ENCODE measurements at regions not wholly inside any gene's neighbourhood (a gene's known extent, or its start where the extent isn't known, plus 50 kb on each side); places are given as distances from the start of the nearest gene placed in this dataset.

- Histone ChIP-seq H3K36me3 (no peaks in the 10 kb centered on the region), H3K27me3 (no peaks in the 10 kb centered on the region), H3K4me1 (peaks cover 0 to 40% (median 28%) of the 10 kb centered on the region in 10 experiments; a peak in 16 of 20 replicates), H3K9me3 (replicated peaks in 1 of 11) (no peaks in the 10 kb centered on the region), H3K4me3 (no peak overlapping the region), H3K4me2 (no peak overlapping the region), H3K9ac (no peak overlapping the region), H4K20me1 (no peaks in the 10 kb centered on the region), H3K27ac (no peak overlapping the region)
- no peak for TF ChIP-seq Cebpa-rat (IDR thresholded peaks at IDR 0.05)
These were observed 54.9 kb upstream of the ENAH start for GRCh38 chr1:225707824-225708223.

- H3K4me3 ChIP-seq: no peak overlapping the region
- peaks cover 0 to 3% (median 0%) of the 10 kb centered on the region in 11 experiments; a peak in 1 of 22 replicates for H3K9me3 ChIP-seq (replicated peaks in 1 of 11)
- H3K27me3 ChIP-seq: no peaks in the 10 kb centered on the region
- no peaks in the 10 kb centered on the region for H3K36me3 ChIP-seq
- no peak overlapping the region for H3K27ac ChIP-seq
- 0 out of 22 replicates have a peak overlapping the region, but pooled peaks of 1 of the 11 experiments have one; percentile 78 for H3K4me2 ChIP-seq
- H3K4me1 ChIP-seq: peaks cover 0 to 53% (median 40%) of the 10 kb centered on the region in 10 experiments; a peak in 16 of 20 replicates
- no peak for TF ChIP-seq Cebpa-rat (IDR thresholded peaks at IDR 0.05)
- H3K9ac ChIP-seq: no peak overlapping the region
- H4K20me1 ChIP-seq: no peaks in the 10 kb centered on the region
These were observed 56.2 kb upstream of the ENAH start for GRCh38 chr1:225709101-225709500.

GRCh38 chr1:225710804-225711203 lies 57.9 kb upstream of the ENAH start:
- peaks cover 0 to 3% (median 0%) of the 10 kb centered on the region in 11 experiments; a peak in 1 of 22 replicates for H3K9me3 ChIP-seq (replicated peaks in 1 of 11)
- H4K20me1 ChIP-seq: no peaks in the 10 kb centered on the region
- peak overlapping the region in 7 of 11 experiments; percentile 67 to 86 (median 74); a peak in 11 of 22 replicates for H3K4me2 ChIP-seq
- H3K4me1 ChIP-seq: peaks cover 0 to 62% (median 40%) of the 10 kb centered on the region in 10 experiments; a peak in 16 of 20 replicates
- no peaks in the 10 kb centered on the region for H3K27me3 ChIP-seq
- H3K4me3 ChIP-seq: no peak overlapping the region
- H3K27ac ChIP-seq: peak overlapping the region in 8 of 11 experiments; percentile 65 to 88 (median 77); a peak in 12 of 22 replicates
- TF ChIP-seq Cebpa-rat (IDR thresholded peaks at IDR 0.05): no peak
- 0 out of 22 replicates have a peak overlapping the region, but pooled peaks of 1 of the 11 experiments have one; percentile 72 for H3K9ac ChIP-seq
- no peaks in the 10 kb centered on the region for H3K36me3 ChIP-seq

GRCh38 chr1:225711236-225711937 lies 58.5 kb upstream of the ENAH start:
- peak overlapping the region in 8 of 11 experiments; percentile 65 to 88 (median 77); a peak in 15 of 22 replicates for H3K27ac ChIP-seq
- peak overlapping the region in 3 of 11 experiments; percentile 1 to 74 (median 72); a peak in 6 of 22 replicates for H3K9ac ChIP-seq
- no peaks in the 10 kb centered on the region for H4K20me1 ChIP-seq
- peaks cover 0 to 62% (median 40%) of the 10 kb centered on the region in 10 experiments; a peak in 16 of 20 replicates for H3K4me1 ChIP-seq
- no peaks in the 10 kb centered on the region for H3K27me3 ChIP-seq
- H3K4me2 ChIP-seq: peak overlapping the region in 9 of 11 experiments; percentile 23 to 86 (median 74); a peak in 17 of 22 replicates
- H3K36me3 ChIP-seq: no peaks in the 10 kb centered on the region
- H3K9me3 ChIP-seq (replicated peaks in 1 of 11): peaks cover 0 to 3% (median 0%) of the 10 kb centered on the region in 11 experiments; a peak in 1 of 22 replicates
- TF ChIP-seq Cebpa-rat (IDR thresholded peaks at IDR 0.05): no peak
- H3K4me3 ChIP-seq: no peak overlapping the region

GRCh38 chr1:225712391-225712790 lies 59.5 kb upstream of the ENAH start:
- TF ChIP-seq Cebpa-rat (IDR thresholded peaks at IDR 0.05): peak in 7 of 11 experiments; percentile 8 to 88 (median 53); a peak in 8 of 22 replicates
- peaks cover 0 to 3% (median 0%) of the 10 kb centered on the region in 11 experiments; a peak in 1 of 22 replicates for H3K9me3 ChIP-seq (replicated peaks in 1 of 11)
- no peaks in the 10 kb centered on the region for H3K27me3 ChIP-seq
- peak overlapping the region in 10 of 11 experiments; percentile 43 to 86 (median 74); a peak in 19 of 22 replicates for H3K4me2 ChIP-seq
- H3K9ac ChIP-seq: peak overlapping the region in 8 of 11 experiments; percentile 32 to 74 (median 58); a peak in 10 of 22 replicates
- H3K36me3 ChIP-seq: no peaks in the 10 kb centered on the region
- H3K4me3 ChIP-seq: peak overlapping the region in 2 of 10 experiments; percentile 28 to 41; a peak in 3 of 20 replicates
- no peaks in the 10 kb centered on the region for H4K20me1 ChIP-seq
- H3K27ac ChIP-seq: peak overlapping the region in 10 of 11 experiments; percentile 50 to 88 (median 75); a peak in 18 of 22 replicates
- peaks cover 0 to 62% (median 40%) of the 10 kb centered on the region in 10 experiments; a peak in 16 of 20 replicates for H3K4me1 ChIP-seq

GRCh38 chr1:225713281-225713680 lies 60.4 kb upstream of the ENAH start:
- Histone ChIP-seq H3K9ac (peak overlapping the region in 2 of 11 experiments; percentile 30 to 66; a peak in 2 of 22 replicates), H3K27ac (peak overlapping the region in 10 of 11 experiments; percentile 4 to 88 (median 75); a peak in 17 of 22 replicates), H3K4me1 (peaks cover 0 to 62% (median 40%) of the 10 kb centered on the region in 10 experiments; a peak in 16 of 20 replicates), H4K20me1 (no peaks in the 10 kb centered on the region), H3K27me3 (no peaks in the 10 kb centered on the region), H3K36me3 (no peaks in the 10 kb centered on the region), H3K9me3 (replicated peaks in 1 of 11) (peaks cover 0 to 3% (median 0%) of the 10 kb centered on the region in 11 experiments; a peak in 1 of 22 replicates), H3K4me3 (no peak overlapping the region), H3K4me2 (peak overlapping the region in 8 of 11 experiments; percentile 67 to 86 (median 74); a peak in 17 of 22 replicates)
- TF ChIP-seq Cebpa-rat (IDR thresholded peaks at IDR 0.05): no peak

GRCh38 chr1:225720937-225721336 lies 56.7 kb upstream of the SRP9 start:
- no peaks in the 10 kb centered on the region for H3K27me3 ChIP-seq
- no peak overlapping the region for H3K9ac ChIP-seq
- no peak overlapping the region for H3K4me3 ChIP-seq
- H4K20me1 ChIP-seq: no peaks in the 10 kb centered on the region
- H3K36me3 ChIP-seq: no peaks in the 10 kb centered on the region
- H3K4me2 ChIP-seq: no peak overlapping the region
- peaks cover 0 to 4% (median 0%) of the 10 kb centered on the region in 11 experiments; a peak in 1 of 22 replicates for H3K9me3 ChIP-seq (replicated peaks in 1 of 11)
- H3K4me1 ChIP-seq: peaks cover 0 to 17% (median 5%) of the 10 kb centered on the region in 10 experiments; a peak in 9 of 20 replicates
- no peak overlapping the region for H3K27ac ChIP-seq
- no peak for TF ChIP-seq Cebpa-rat (IDR thresholded peaks at IDR 0.05)

GRCh38 chr1:225724251-225724650 lies 53.4 kb upstream of the SRP9 start:
- Histone ChIP-seq H3K9ac (no peak overlapping the region), H3K4me1 (peaks cover 0 to 17% (median 5%) of the 10 kb centered on the region in 10 experiments; a peak in 9 of 20 replicates), H3K4me2 (peak overlapping the region in 3 of 11 experiments; percentile 39 to 58 (median 53); a peak in 2 of 22 replicates), H3K27ac (no peak overlapping the region), H3K9me3 (replicated peaks in 1 of 11) (peaks cover 0 to 4% (median 0%) of the 10 kb centered on the region in 11 experiments; a peak in 1 of 22 replicates), H3K36me3 (no peaks in the 10 kb centered on the region), H3K4me3 (no peak overlapping the region), H3K27me3 (no peaks in the 10 kb centered on the region), H4K20me1 (no peaks in the 10 kb centered on the region)
- TF ChIP-seq Cebpa-rat (IDR thresholded peaks at IDR 0.05): no peak
